ENCODE measurements at regions not wholly inside any gene's neighbourhood (a gene's known extent, or its start where the extent isn't known, plus 50 kb on each side); places are given as distances from the start of the nearest gene placed in this dataset.

DNA sequence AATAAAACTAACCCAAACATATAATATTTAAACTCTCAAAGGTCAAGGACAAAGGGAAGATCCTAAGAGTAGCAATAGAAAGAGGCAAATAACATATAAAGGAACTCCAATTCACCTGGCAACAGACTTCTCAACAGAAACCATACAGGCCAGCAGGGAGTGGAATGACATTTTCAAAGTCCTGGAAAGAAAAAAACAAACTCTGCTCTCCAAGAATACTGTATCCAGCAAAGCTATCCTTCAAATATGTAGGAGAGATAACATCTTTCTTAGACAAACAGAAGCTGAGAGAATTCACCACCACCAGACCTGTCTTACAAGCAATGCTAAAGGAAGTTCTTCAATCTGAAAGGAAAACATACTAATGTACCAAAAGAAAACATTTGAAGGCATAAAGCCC lies 51.5 kb upstream of the TMEM158 start:
- DNase-seq: no peak
- intact Hi-C loops (cut with DNase I): no loop called here

DNA sequence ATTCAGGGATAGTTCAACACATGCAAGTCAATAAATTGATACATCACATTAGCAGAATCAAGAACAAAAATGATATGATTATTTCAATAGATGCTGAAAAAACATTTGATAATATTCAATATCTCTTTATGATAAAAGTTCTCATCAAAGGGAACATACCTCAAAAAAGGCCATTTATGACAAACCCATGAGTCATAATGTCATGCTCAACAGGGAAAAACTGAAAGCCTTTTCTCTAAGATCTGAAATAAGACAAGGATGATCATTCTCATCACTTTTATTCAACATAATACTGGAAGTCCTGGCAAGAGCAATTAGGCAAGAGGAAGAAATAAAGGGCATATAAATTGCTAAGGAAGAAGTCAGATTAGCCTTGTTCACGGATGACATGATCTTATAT lies 54.1 kb upstream of the TMEM158 start:
- intact Hi-C loops (cut with DNase I): no loop called here
- DNase-seq: no peak

DNA sequence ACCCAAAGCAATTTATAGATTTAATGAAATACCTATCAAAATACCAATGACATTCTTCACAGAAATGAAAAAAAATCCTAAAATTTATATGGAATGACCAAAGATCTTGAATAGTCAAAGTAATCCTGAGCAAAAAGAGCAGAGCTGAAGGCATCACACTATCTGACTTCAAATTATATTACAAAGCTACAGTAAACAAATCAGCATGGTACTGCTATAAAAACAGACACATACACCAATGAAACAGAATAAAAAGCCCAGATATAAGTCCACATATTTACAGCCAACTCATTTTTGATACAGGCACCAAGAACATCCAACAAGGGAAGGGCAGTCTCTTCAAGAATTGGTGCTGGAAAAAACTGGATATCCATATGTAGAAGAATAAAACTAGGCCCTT lies 54.9 kb upstream of the TMEM158 start:
- DNase-seq: no peak
- intact Hi-C loops (cut with DNase I): no loop called here

DNA sequence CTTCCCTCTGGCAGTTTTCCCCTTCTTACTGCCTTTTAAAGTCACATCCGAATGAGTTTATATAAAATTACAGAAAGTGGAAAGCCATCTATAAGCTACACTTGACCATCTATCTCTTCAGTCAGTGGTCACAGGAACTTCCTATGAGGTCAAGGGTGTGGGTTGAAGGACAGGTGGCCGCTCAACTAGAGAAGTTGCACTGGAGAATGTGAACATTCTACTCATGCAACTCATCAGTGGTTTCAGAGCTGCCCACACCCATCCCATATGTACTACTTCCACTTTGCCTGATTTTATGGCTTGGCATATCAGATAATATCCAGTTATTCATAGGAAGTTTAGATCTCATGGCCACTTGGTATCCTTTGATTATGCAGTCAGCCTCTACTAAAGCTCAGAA lies 57.4 kb upstream of the TMEM158 start:
- intact Hi-C loops (cut with DNase I): no loop called here
- DNase-seq: no peak

DNA sequence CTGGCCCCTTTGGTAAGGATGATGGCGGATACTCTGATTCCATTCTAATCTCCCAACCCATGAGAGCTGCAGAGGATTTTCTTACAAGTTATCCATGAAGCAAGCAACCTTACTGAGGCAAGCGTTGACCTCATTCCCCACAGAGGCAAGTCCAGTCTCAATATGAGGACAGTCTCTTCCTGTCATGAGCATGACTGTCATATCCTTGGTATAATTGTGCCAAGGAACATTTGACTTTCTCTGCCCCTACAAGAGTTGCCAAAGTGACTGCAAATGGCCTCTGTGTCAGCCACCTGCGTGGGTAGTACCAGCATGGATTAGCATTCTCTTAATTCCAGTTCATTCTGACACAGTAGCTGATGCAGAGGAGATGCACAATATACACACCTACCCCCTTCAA lies 71.2 kb upstream of the TMEM158 start:
- intact Hi-C loops (cut with DNase I): no loop called here
- DNase-seq: no peak

DNA sequence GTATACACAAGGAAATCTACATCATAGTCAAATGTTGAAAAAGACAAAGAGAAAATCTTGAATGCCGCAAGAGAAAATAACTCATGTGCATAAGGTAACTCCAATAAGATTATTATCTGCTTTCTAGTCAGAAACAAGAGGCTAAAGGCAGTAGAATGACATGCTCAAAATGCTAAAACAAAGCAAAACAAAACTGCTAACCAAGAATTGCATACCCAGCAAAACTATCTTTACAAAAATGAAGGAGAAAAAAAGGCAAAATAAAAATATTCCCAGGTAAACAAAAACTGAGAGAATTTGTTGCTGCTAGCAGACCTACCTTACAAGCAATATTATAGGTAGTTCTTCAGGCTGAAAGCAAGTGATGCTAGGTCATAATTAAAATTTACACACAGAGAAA lies 76.4 kb upstream of the TMEM158 start:
- intact Hi-C loops (cut with DNase I): no loop called here

DNA sequence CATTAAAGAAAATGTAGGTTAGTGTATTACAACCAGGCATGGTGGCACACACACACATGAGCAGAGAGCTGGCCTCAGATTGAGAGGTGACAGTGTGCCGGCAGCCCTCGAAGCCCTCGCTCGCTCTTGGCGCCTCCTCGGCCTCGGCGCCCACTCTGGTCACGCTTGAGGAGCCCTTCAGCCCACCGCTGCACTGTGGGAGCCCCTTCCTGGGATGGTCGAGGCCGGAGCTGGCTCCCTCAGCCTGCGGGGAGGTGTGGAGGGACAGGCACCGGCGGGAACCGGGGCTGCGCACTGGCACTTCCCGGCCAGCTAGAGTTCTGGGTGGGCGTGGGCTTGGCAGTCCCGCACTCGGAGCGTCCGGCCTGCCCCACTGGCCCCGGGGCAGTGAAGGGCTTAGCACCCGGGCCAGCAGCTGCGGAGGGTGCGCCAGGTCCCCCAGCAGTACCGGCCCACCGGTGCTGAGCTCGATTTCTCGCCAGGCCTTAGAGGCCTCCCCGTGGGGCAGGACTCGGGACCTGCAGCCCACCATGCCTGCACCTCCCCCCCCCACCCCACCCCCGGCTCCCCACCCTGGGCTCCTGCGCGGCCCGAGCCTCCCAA lies 80.4 kb upstream of the TMEM158 start:
- no peak for DNase-seq
- intact Hi-C loops (cut with DNase I): no loop called here

More for the DNA sequence above, 76.4 kb upstream of the TMEM158 start:
- no peak for DNase-seq

DNA sequence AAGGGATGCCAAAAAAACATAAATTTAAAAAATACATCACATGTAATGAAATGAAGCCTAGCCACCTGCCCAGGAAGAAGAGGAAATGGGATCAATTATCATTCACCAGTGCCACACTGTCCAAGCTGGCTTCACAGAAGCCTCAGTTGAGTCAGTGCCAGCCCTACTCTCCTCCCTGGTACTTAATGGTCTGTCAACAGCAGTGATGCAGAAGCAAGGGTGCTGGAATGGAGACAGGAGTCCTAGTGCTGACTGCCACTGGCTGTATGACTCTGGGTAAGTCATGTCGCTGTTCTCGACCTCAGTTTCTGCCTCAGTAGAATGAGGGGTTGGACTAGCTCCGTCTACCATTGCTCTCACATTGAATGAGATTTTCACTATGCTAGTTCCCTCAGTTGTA lies 78.5 kb upstream of the LARS2 start:
- no peak for DNase-seq
- intact Hi-C loops (cut with DNase I): no loop called here

DNA sequence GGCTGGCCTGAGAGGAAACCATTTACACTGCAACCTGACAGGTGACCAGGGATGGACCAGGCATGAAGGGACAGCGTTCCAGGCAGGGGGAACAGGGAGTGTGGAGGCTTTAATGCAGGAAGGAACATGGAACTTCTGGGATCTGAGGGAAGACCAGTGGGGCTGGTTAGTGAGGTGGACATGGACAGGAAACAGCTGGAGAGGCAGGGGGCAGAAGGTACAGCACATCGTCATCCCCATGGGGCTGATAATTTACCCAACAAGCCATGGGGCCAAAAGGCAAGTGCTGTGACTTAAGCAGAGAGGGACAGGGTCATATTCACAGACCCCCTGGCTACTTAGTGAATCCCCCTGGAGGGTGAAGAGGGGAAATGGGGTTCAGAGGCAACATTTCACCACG lies 77.0 kb upstream of the LARS2 start:
- intact Hi-C loops (cut with DNase I): no loop called here

DNA sequence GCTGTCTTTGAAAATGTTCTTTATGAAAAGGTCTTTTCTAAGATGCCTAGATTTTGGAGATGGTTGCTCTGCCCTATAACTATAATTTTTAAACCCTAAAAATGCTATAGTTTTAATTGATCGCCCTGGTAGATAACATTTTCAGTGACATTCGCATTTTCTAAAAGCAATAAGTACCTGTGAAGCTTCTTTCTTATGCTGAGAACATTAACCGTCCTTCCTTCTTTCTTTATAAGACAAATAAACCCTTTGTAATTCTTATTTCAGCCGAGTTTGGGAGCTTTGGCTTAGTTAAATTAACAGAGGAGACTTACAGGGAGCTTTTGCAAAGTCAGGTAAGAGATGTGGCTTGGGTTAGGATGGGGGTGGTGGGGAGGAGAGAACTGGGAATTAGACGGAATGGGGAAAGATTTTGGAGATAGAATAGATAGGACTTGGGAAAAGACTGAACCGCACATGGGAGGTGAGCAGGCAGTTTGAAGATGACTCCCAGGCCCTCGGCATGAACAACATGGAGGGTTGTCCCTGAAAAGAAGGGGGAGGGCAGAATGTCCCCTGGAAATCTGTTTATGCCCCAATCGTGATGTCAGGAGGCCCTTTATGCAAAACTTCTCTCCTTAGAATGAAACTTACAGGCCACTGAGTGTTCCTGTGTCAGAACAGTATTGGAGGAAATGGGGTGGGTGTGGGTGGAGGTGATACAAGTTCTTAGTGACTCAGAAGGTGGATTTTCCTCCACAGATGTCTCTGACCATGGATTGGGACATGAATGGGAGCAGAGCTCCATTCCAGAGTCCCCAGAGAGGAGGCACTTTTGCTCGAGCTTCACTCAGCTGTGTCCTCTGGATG lies 76.2 kb upstream of the LARS2 start:
- intact Hi-C loops (cut with DNase I): no loop called here
- DNase-seq: no peak

More for the DNA sequence above, 77.0 kb upstream of the LARS2 start:
- DNase-seq: peak in 1 of 42 donors; percentile 9

DNA sequence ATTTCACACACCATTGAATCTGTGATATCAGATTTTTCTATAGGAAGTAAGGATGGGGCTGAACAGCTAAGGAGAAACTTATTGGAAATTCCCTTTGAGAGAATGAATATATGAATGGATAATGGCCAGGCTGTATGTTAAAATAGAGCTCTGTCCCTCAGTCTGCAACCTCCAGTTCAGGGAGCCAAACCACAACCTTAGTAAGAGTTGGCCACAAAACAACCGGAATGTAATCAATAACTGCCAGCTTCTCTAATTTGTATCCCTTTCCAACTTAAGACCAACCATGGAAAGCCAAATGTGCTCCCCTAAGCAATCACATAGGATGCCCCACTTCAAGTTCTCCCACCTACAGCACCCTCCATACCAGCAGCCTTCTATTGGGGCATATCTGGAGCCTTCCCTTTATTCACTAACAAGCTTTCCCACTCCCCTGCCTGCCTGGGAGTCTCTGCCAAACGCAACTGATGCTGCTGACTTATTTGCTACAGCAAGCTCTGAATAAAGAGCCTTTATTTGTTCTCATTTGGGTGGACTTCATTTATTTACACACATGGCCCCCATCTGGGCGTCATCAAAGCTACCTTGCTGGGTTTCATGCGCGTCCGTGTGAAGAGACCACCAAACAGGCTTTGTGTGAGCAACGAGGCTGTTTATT lies 75.4 kb upstream of the LARS2 start:
- DNase-seq: no peak

DNA sequence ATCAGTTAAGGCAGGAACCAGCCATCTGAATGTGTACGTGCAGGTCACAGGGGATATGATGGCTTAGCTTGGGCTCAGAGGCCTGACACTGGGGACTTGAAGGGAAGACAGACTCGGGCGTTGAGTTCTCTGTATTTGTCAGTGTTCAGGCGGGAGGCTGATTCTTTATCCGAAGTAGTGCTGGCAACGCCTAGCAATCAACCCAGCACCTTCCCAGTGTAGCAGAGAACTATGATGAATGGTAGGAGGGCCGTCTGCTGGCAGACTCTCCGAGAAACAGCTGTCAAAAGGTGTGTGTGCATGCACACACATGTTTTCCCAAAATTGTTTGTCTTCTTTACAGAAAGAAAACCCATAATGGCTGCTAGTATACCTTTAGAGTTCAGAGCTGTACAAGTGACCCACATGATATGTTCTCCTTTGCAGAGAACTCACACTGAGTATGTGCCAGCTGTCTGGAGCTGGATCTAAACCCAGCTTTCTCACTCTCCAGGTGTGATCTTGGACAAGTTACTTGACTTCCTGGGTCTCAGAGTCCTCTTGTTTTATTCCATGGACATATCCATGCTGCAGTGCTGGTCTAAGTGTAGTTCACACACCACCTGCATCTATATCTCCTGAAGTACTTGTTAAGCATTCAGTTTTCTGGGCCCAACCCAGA lies 74.5 kb upstream of the LARS2 start:
- DNase-seq: no peak
- intact Hi-C loops (cut with DNase I): no loop called here

More for the DNA sequence above, 75.4 kb upstream of the LARS2 start:
- intact Hi-C loops (cut with DNase I): no loop called here

DNA sequence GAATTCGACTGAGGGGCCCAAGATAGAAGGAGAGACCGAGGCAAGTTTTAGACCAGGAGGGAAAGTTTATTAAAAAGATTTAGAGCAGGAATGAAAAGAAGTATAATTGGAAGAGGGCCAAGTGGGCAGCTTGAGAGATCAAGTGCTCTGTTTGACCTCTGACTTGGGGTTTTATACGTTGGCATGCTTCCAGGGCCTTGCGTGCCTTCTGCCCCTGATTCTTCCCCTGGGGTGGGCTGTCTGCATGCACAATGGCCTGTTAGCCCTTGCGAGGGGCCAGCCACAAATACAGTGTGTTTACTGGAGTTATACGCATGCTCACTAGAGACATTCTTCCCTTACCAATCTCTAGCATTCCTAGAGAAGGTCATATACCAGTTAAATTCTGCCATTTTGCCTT lies 70.7 kb upstream of the LARS2 start:
- peak in 2 of 42 donors; percentile 25 to 28 for DNase-seq
- intact Hi-C loops (cut with DNase I): no loop called here

DNA sequence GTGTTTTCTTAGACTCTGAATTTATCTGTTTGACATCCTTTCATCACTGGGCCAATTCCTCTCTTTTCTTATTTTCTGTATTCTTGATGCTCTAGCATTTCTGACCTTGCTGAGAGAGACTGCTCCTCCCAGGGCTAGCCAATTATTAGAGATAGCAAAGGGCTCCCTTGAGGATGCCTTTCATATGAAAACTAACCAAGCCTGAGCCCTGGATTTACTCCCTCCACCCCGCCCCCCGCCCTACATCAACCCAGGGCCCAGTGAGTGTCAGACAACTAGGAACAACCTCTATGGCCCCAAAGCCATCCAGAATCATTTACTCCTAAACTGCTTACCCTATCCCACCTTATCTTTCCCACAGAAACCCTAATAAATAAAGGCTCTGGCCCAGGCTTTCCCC lies 69.7 kb upstream of the LARS2 start:
- intact Hi-C loops (cut with DNase I): no loop called here
- DNase-seq: peak in 1 of 42 donors; percentile 18

DNA sequence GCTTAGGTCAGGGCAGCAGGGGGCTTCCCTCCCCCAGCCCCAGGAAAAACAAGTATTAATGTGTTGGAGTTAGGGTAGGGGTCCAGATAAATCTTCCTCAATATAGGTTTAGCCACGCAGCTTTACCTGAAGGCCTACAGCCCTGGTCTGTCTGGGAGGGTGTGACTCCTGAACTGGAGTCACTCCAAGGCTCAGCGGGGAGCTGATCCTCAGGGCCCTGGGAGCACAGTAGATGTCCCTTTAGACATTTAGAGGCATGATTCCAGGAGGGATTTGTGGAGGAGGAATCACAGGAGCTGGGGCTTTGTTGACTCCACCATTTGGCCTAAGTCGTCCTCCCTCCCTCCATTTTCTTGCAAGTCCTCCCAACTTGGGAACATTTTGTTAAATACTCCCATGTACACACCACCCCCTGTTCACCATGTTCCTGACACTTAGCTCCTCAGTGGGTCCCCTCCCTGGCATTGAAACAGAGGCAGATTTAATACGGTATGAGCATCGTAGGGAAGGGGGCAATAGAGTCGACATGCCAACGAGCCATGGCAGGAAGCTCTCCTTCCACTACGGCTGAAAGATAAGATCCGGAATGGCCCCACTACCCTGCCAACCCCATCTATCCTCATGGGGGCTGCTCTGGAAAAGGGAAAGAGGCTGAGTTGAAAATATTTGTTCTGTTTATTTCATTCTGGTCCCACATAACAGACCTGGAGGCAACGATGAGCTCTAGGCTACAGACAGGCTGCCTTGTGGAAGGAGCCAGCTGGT lies 69.0 kb upstream of the LARS2 start:
- peak in 2 of 42 donors; percentile 20 to 34 for DNase-seq
- intact Hi-C loops (cut with DNase I): no loop called here

DNA sequence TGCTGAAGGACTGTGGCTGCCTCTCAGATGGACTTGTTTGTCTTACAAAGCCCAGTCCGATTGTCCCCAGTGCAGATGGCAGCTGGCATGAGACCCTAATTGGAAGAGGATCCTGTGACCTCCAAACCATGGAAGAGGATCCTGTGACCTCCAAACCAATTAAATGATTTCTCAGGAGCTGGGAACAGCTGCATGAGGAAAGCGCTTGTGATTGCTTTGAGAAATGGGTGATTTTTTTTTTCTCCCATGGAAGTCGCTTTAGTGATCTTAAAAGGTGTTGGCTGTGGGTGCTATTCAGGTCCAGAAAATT lies 68.4 kb upstream of the LARS2 start:
- intact Hi-C loops (cut with DNase I): no loop called here
- DNase-seq: no peak

DNA sequence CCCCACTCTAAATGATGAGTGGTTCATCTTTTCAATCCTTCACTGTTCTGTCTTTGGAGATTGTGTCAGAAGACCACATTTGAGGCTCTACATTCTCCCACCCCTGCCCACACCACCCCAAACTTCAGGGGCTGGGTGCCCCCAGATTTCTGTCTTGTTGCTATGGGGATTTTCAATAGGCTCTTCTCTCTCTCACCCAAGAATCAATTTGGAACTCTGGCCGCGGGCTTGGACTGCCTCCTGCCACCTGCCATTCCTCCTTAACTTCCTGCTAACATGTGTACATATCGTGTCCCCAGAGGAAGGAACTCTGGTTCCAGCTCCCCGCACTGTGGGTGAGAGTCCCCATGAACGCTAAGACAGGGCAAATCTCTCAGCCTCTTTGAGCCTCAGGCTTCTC lies 67.4 kb upstream of the LARS2 start:
- intact Hi-C loops (cut with DNase I): no loop called here

DNA sequence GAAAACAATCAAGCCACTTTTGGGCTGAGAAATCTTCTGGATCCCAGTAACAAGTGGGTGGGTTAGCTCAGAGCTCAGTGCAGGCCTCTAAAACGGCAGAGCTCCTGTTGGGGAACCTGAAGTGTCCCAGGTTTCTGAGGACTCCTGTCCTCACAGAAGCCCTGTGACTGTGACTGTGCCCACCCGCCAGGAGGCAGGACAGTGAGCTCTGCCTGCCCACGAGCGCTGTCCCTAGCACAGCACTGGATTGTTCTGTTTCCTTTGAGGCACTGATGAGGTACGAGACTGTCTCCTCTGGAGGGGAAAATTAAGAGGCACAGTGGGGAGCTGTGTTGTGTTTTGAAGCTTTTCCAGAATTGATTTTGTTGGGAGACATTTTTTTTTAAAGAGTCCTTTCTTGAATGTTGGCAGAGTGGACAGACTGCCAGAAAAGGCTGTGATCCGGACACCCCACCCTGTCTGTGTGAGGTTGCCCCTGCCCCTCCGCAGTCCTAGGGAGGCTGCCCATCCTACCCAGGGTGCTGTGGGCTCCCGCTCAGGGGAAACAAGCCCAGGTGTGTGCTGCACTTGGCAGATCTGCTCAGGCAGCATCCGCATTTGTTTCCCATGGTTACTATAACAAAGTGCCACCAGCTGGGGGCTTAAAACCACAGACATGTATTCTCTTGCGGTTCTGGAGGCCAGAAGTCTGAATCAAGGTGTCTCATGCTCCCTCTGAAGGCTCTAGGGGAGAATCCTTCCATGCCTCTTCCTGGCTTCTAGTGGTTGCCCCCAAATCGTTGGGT lies 66.6 kb upstream of the LARS2 start:
- intact Hi-C loops (cut with DNase I): no loop called here
- peak in 1 of 42 donors; percentile 36 for DNase-seq

More for the DNA sequence above, 67.4 kb upstream of the LARS2 start:
- no peak for DNase-seq

Data from head of caudate nucleus (tissue), 42 donors.